ENCODE measurements at regions not wholly inside any gene's neighbourhood (a gene's known extent, or its start where the extent isn't known, plus 50 kb on each side); places are given as distances from the start of the nearest gene placed in this dataset.

- no peak for DNase-seq
Observed at GRCh38 chr9:126127591-126127990, 199.0 kb upstream of the MVB12B start.

GRCh38 chr9:126128494-126129142 is 198.0 kb upstream of the MVB12B start:
- no peak for DNase-seq

- no peak for DNase-seq
Observed at GRCh38 chr9:126131066-126132010, 195.3 kb upstream of the MVB12B start.

GRCh38 chr9:126132746-126133145 is 193.9 kb upstream of the MVB12B start:
- no peak for DNase-seq

- no peak for DNase-seq
Observed at GRCh38 chr9:126144196-126144595, 182.4 kb upstream of the MVB12B start.

GRCh38 chr9:126144603-126145456 is 181.8 kb upstream of the MVB12B start:
- no peak for DNase-seq

GRCh38 chr9:126145887-126146253 is 180.8 kb upstream of the MVB12B start:
- no peak for DNase-seq

GRCh38 chr9:126146254-126147145 is 180.1 kb upstream of the MVB12B start:
- DNase-seq = no peak

- no peak for DNase-seq
Observed at GRCh38 chr9:126147186-126147935, 179.3 kb upstream of the MVB12B start.

- DNase-seq = no peak
Observed at GRCh38 chr9:126147936-126148870, 178.4 kb upstream of the MVB12B start.

- DNase-seq = no peak
Observed at GRCh38 chr9:126148994-126149393, 177.6 kb upstream of the MVB12B start.

- DNase-seq = no peak
Observed at GRCh38 chr9:126149661-126150060, 177.0 kb upstream of the MVB12B start.

GRCh38 chr9:126150411-126151030 is 176.1 kb upstream of the MVB12B start:
- no peak for DNase-seq

- DNase-seq = no peak
Observed at GRCh38 chr9:126151031-126151685, 175.5 kb upstream of the MVB12B start.

- no peak for DNase-seq
Observed at GRCh38 chr9:126151686-126152134, 174.9 kb upstream of the MVB12B start.

GRCh38 chr9:126152622-126153362 is 173.8 kb upstream of the MVB12B start:
- no peak for DNase-seq

- DNase-seq = no peak
Observed at GRCh38 chr9:126153382-126153781, 173.2 kb upstream of the MVB12B start.

GRCh38 chr9:126154182-126154827 is 172.3 kb upstream of the MVB12B start:
- no peak for DNase-seq

All from right hindlimb (tissue), 1 donor.